Hematopoietic multipotent progenitor cell treated with erythropoietin and hydrocortisone succinate and interleukin-3 and kit ligand, for 6 days (in vitro differentiated cells): ENCODE measurements at regions not wholly inside any gene's neighbourhood (a gene's known extent, or its start where the extent isn't known, plus 50 kb on each side); places are given as distances from the start of the nearest gene placed in this dataset.
"Not testable (repeated sequence)": the region's sequence is repeated elsewhere in the genome, so short reads cannot be mapped to it uniquely, and the experiment has no call there.

Experiments
- DNase-seq: peaks from one replicate; pipeline ENCODE4 v3.0.0-alpha.2; 2015

- not testable (repeated sequence) for DNase-seq
These were observed 99.2 kb downstream of the ZNF100 start for GRCh38 chr19:21668072-21668773.

- DNase-seq, result no peak
These were observed 111.7 kb downstream of the ZNF100 start for GRCh38 chr19:21655540-21656126.

- not testable (repeated sequence) for DNase-seq
These were observed 115.9 kb downstream of the ZNF100 start for GRCh38 chr19:21651478-21651877.

- DNase-seq, result no peak
These were observed 128.6 kb downstream of the ZNF100 start for GRCh38 chr19:21638776-21639175.

- DNase-seq, result peak; percentile 82
These were observed 121.7 kb downstream of the ZNF429 start for GRCh38 chr19:21626924-21627697.

- DNase-seq, result no peak
These were observed 120.7 kb downstream of the ZNF429 start for GRCh38 chr19:21626091-21626490.

- DNase-seq, result peak; percentile 47
These were observed 117.5 kb downstream of the ZNF429 start for GRCh38 chr19:21622920-21623319.

- no peak for DNase-seq
These were observed 116.3 kb downstream of the ZNF429 start for GRCh38 chr19:21621671-21622070.

- DNase-seq, result peak; percentile 80
These were observed 112.4 kb downstream of the ZNF429 start for GRCh38 chr19:21617740-21618339.

GRCh38 chr19:21614776-21615175, 109.4 kb downstream of the ZNF429 start:
- DNase-seq, result not testable (repeated sequence)

GRCh38 chr19:21613201-21613600, 107.8 kb downstream of the ZNF429 start:
- not testable (repeated sequence) for DNase-seq

GRCh38 chr19:21612403-21612872, 107.0 kb downstream of the ZNF429 start:
- no peak for DNase-seq

GRCh38 chr19:21611659-21612402, 106.4 kb downstream of the ZNF429 start:
- peak; percentile 74 for DNase-seq

- no peak for DNase-seq
These were observed 105.4 kb downstream of the ZNF429 start for GRCh38 chr19:21610787-21611186.

- no peak for DNase-seq
These were observed 104.9 kb downstream of the ZNF429 start for GRCh38 chr19:21610341-21610740.

GRCh38 chr19:21608571-21608970, 103.2 kb downstream of the ZNF429 start:
- no peak for DNase-seq

- DNase-seq, result no peak
These were observed 102.0 kb downstream of the ZNF429 start for GRCh38 chr19:21607449-21607848.

GRCh38 chr19:21607011-21607410, 101.6 kb downstream of the ZNF429 start:
- DNase-seq, result not testable (repeated sequence)

- not testable (repeated sequence) for DNase-seq
These were observed 100.9 kb downstream of the ZNF429 start for GRCh38 chr19:21606326-21606725.

- DNase-seq, result peak; percentile 33
These were observed 99.6 kb downstream of the ZNF429 start for GRCh38 chr19:21604951-21605476.
